ENCODE measurements at regions not wholly inside any gene's neighbourhood (a gene's known extent, or its start where the extent isn't known, plus 50 kb on each side); places are given as distances from the start of the nearest gene placed in this dataset.

- no peak for TF ChIP-seq CTCF (IDR thresholded peaks at IDR 0.05)
- no peak for TF ChIP-seq ZFX (IDR thresholded peaks at IDR 0.05; ENCODE audit: borderline replicate concordance)
Measured at GRCh38 chr11:23227078-23227445, 366.8 kb upstream of the CCDC179 start.
